Astrocyte of the cerebellum (primary cell): ENCODE measurements at regions not wholly inside any gene's neighbourhood (a gene's known extent, or its start where the extent isn't known, plus 50 kb on each side); places are given as distances from the start of the nearest gene placed in this dataset.

Source experiments
- DNase-seq: peaks from one replicate; pipeline ENCODE4 v3.0.0-alpha.2; 2011; ENCODE audit warnings: low read depth
- H3K4me3 ChIP-seq: 2 replicates; pipeline ENCODE4 v1.5.1; 2011; ENCODE audit warnings: mild to moderate bottlenecking, low read depth, low read length, moderate library complexity
- CTCF ChIP-seq: IDR thresholded peaks from 2 replicates; pipeline ENCODE4 v1.5.1; 2012; ENCODE audit warnings: low read length, low read depth, moderate library complexity, mild to moderate bottlenecking; ENCODE audit errors: missing control alignments
- in situ Hi-C: cut with HindIII; loops from 2 replicates; pipeline ENCODE4 v1.10.0; 2017; ENCODE audit warnings: low sequenced_read_pairs

GRCh38 chr5:68521776-68522175 is 306.2 kb downstream of the PIK3R1 start:
- in situ Hi-C loops, result no loop called here
- TF ChIP-seq CTCF, result no peak
- DNase-seq, result no peak
- H3K4me3 ChIP-seq, result no peak overlapping the region

- no peak for TF ChIP-seq CTCF
- in situ Hi-C loops, result no loop called here
- no peak for DNase-seq
- no peak overlapping the region for H3K4me3 ChIP-seq
Measured at GRCh38 chr5:68522863-68523262, 307.3 kb downstream of the PIK3R1 start.

- no peak for DNase-seq
- no peak overlapping the region for H3K4me3 ChIP-seq
- no peak for TF ChIP-seq CTCF
- in situ Hi-C loops, result loop anchor here (25.0 kb wide), 1 partner anchor 217 kb away; no protein-coding TSS in a partner anchor
Measured at GRCh38 chr5:68528821-68529273, 313.3 kb downstream of the PIK3R1 start.

GRCh38 chr5:68529581-68529980 is 314.0 kb downstream of the PIK3R1 start:
- no peak for TF ChIP-seq CTCF
- DNase-seq, result no peak
- in situ Hi-C loops, result loop anchor here (25.0 kb wide), 1 partner anchor 217 kb away; no protein-coding TSS in a partner anchor

DNA sequence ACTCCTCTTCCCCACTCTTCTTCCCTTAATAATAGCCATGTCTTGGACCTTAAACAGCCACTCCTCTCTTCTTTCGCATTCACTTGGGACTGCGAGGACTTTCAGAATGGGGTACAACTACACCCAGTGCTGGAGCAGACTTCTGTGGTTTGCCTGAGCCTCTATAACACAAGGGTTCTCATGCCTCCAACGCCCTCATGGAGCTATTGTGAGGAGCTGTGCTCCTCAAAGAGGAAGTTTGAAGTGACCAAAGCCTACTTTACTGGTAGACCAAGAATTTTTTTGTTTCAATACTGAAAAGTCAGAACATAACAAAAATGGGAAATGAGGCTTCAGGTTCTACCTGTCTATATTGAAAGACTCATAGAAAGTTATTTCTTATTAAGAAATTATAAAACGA is 316.4 kb downstream of the PIK3R1 start:
- no peak for TF ChIP-seq CTCF
- H3K4me3 ChIP-seq, result no peak overlapping the region
- no peak for DNase-seq
- in situ Hi-C loops, result loop anchor here (25.0 kb wide), 1 partner anchor 220 kb away; no protein-coding TSS in a partner anchor

More at GRCh38 chr5:68529581-68529980, 314.0 kb downstream of the PIK3R1 start:
- no peak overlapping the region for H3K4me3 ChIP-seq

- DNase-seq, result no peak
- in situ Hi-C loops, result loop anchor here (25.0 kb wide), 1 partner anchor 221 kb away; no protein-coding TSS in a partner anchor
- no peak overlapping the region for H3K4me3 ChIP-seq
- TF ChIP-seq CTCF, result no peak
Measured at GRCh38 chr5:68533051-68533450, 317.5 kb downstream of the PIK3R1 start.

DNA sequence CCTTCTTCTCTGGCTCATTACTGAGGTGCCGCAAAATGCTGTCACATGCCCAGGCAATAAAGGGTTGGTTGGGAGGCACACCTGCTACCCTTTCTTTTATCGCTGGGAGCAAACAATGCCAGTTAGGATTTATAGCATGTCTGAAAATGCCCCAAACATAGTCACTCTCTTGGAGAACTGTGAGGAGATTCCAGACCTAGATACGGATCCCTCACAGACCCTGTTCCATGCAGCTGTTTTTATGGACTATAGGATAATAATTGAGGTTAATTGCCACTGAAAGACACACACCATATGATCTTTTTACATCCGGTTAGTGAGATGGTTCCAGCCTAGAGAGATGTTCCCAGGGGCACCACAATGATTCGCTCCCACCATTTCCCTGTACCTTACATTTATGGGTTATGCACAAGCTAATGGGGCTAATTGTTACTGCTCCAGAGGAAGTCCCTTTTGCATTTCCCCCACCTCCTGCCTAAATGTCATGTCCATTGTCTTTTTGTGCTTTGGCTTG is 318.1 kb downstream of the PIK3R1 start:
- no peak for TF ChIP-seq CTCF
- in situ Hi-C loops, result loop anchor here (25.0 kb wide), 1 partner anchor 221 kb away; no protein-coding TSS in a partner anchor
- H3K4me3 ChIP-seq, result no peak overlapping the region
- no peak for DNase-seq
